Upper lobe of left lung (tissue), 6 donors: ENCODE measurements at regions not wholly inside any gene's neighbourhood (a gene's known extent, or its start where the extent isn't known, plus 50 kb on each side); places are given as distances from the start of the nearest gene placed in this dataset.

Experiments used
- ATAC-seq, 2 donors: fragments of 200-7000 bp; cut with Tn5 transposase; one replicate each; pipeline ENCODE4 v1.9.1; 2022; ENCODE audit warnings: mild to moderate bottlenecking in 2 of 2, moderate library complexity in 2 of 2; ENCODE audit not compliant: low FRiP score in 2 of 2
- DNase-seq, 2 donors: peaks; one replicate each; pipeline ENCODE4 v3.0.0-alpha.2; 2019 to 2020
- H3K27ac ChIP-seq, 4 donors: fragments of 200-600 bp; sonication (generic); one replicate each; pipeline ENCODE4 v1.5.1; 2016 to 2019
- H3K27me3 ChIP-seq, 4 donors: fragments of 200-600 bp; sonication (generic); one replicate each; pipeline ENCODE4 v1.5.1; 2017 to 2019
- H3K36me3 ChIP-seq, 4 donors: fragments of 200-600 bp; sonication (generic); one replicate each; pipeline ENCODE4 v1.5.1; 2016 to 2019
- H3K4me1 ChIP-seq, 4 donors: fragments of 200-600 bp; sonication (generic); one replicate each; pipeline ENCODE4 v1.5.1; 2018 to 2019
- H3K4me3 ChIP-seq, 4 donors: fragments of 200-600 bp; sonication (generic); one replicate each; pipeline ENCODE4 v1.5.1; 2017 to 2019; ENCODE audit warnings: mild to moderate bottlenecking in 2 of 4, moderate library complexity in 1 of 4
- H3K9me3 ChIP-seq, 4 donors: fragments of 200-600 bp; sonication (generic); one replicate each; pipeline ENCODE4 v1.5.1; 2018 to 2019
- EP300 ChIP-seq, 4 donors: sonication (generic); formaldehyde crosslinking; IDR thresholded peaks; one replicate each; pipeline ENCODE4 v1.5.1; 2017; ENCODE audit warnings: antibody characterized with exemption in 4 of 4, control low read depth in 2 of 4
- POLR2A ChIP-seq, 4 donors: fragments of 450-650 bp; IDR thresholded peaks; one replicate each; pipeline ENCODE4 v1.5.1; 2016 to 2017; ENCODE audit warnings: antibody characterized with exemption in 4 of 4, mild to moderate bottlenecking in 2 of 4
- POLR2AphosphoS5 ChIP-seq, 2 donors: sonication (generic); formaldehyde crosslinking; IDR thresholded peaks; one replicate each; pipeline ENCODE4 v1.5.1; 2017; ENCODE audit warnings: antibody characterized with exemption in 2 of 2
- WGBS, 2 donors: methylation state at CpG; one replicate each; pipeline ENCODE4 v1.1.5; 2017 to 2018; 5-methylcytosine and 5-hydroxymethylcytosine counted together
- TF ChIP-seq, protein P1 (sequence below), 6 experiments: fragments of 450-650 bp in 4 of 6; fragments of 200-600 bp in 2 of 6; sonication (generic) in 2 of 6; IDR thresholded peaks; one replicate each; pipeline ENCODE4 v1.5.1; 2016 to 2019; ENCODE audit warnings: antibody characterized with exemption in 6 of 6
- donor health status: DM: no; HTN: no; CAD: no; lungs with moderate emphysema.
- donor health status: DM: no; HTN: yes; CAD: no; lungs with severe emphysema.

DNA sequence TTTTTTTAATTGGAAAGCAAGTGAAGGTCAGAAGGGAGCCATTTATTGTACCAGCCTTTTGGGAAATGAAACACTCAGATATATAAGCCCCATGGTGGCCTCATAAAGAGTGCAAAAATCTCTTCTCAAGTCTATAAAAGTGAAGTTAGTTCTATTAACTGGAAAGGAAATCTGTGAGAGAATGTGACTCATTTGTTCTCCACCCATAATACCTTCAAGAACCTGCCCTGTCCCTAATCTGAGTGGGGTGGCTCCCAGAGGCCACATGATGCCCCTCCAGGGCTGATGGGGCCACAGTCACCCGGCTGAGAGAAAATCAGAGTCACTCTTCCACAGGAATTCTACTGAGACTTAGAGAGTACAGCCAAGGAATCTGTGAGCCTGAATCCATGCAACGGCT lies 65.8 kb upstream of the SERP2 start:
- H3K9me3 ChIP-seq: no peaks in the 10 kb centered on the region
- H3K27me3 ChIP-seq: no peaks in the 10 kb centered on the region
- H3K27ac ChIP-seq: peak overlapping the region in 3 of 4 donors; percentile 79 to 91 (median 88)
- H3K36me3 ChIP-seq: no peaks in the 10 kb centered on the region
- DNase-seq: no peak
- 80 to 89% methylated on average over 2 of the region's 2 CpGs for WGBS, 2 donors
- no peak for TF ChIP-seq POLR2AphosphoS5 (IDR thresholded peaks at IDR 0.05)
- no peak for TF ChIP-seq EP300 (IDR thresholded peaks at IDR 0.05)
- TF ChIP-seq POLR2A (IDR thresholded peaks at IDR 0.05): no peak
- TF ChIP-seq, protein P1, sequence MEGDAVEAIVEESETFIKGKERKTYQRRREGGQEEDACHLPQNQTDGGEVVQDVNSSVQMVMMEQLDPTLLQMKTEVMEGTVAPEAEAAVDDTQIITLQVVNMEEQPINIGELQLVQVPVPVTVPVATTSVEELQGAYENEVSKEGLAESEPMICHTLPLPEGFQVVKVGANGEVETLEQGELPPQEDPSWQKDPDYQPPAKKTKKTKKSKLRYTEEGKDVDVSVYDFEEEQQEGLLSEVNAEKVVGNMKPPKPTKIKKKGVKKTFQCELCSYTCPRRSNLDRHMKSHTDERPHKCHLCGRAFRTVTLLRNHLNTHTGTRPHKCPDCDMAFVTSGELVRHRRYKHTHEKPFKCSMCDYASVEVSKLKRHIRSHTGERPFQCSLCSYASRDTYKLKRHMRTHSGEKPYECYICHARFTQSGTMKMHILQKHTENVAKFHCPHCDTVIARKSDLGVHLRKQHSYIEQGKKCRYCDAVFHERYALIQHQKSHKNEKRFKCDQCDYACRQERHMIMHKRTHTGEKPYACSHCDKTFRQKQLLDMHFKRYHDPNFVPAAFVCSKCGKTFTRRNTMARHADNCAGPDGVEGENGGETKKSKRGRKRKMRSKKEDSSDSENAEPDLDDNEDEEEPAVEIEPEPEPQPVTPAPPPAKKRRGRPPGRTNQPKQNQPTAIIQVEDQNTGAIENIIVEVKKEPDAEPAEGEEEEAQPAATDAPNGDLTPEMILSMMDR (IDR thresholded peaks at IDR 0.05): no peak
- no peak for ATAC-seq
- no peak overlapping the region for H3K4me3 ChIP-seq
- peaks cover 17 to 29% (median 24%) of the 10 kb centered on the region in 4 donors for H3K4me1 ChIP-seq

DNA sequence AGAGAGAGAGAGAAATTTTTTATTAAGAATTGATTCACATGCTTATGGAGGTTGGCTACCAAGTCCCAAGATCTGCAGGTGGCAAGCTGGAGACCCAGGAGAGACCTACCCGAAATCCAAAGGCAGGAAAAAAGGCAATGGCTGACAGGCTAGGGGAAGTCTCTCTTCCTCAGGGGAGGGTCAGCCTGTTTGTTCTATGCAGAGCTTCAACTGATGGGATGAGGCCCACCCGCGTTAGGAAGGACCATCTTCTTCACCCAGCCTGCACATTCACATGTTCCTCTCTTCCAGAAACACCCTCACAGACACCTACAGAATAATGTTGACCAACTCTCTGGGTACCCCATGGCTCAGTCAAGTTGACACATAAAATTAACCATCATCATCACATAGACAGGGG lies 65.3 kb upstream of the SERP2 start:
- no peak for ATAC-seq
- no peak for DNase-seq
- H3K9me3 ChIP-seq: no peaks in the 10 kb centered on the region
- H3K4me1 ChIP-seq: peaks cover 16 to 32% (median 27%) of the 10 kb centered on the region in 4 donors
- no peak overlapping the region for H3K4me3 ChIP-seq
- WGBS, 2 donors: 91 to 95% methylated on average over 3 of the region's 3 CpGs
- no peaks in the 10 kb centered on the region for H3K27me3 ChIP-seq
- H3K36me3 ChIP-seq: no peaks in the 10 kb centered on the region
- TF ChIP-seq, protein P1 (IDR thresholded peaks at IDR 0.05): no peak
- TF ChIP-seq POLR2A (IDR thresholded peaks at IDR 0.05): no peak
- no peak for TF ChIP-seq EP300 (IDR thresholded peaks at IDR 0.05)
- no peak for TF ChIP-seq POLR2AphosphoS5 (IDR thresholded peaks at IDR 0.05)
- H3K27ac ChIP-seq: peak overlapping the region in 1 of 4 donors; percentile 88

DNA sequence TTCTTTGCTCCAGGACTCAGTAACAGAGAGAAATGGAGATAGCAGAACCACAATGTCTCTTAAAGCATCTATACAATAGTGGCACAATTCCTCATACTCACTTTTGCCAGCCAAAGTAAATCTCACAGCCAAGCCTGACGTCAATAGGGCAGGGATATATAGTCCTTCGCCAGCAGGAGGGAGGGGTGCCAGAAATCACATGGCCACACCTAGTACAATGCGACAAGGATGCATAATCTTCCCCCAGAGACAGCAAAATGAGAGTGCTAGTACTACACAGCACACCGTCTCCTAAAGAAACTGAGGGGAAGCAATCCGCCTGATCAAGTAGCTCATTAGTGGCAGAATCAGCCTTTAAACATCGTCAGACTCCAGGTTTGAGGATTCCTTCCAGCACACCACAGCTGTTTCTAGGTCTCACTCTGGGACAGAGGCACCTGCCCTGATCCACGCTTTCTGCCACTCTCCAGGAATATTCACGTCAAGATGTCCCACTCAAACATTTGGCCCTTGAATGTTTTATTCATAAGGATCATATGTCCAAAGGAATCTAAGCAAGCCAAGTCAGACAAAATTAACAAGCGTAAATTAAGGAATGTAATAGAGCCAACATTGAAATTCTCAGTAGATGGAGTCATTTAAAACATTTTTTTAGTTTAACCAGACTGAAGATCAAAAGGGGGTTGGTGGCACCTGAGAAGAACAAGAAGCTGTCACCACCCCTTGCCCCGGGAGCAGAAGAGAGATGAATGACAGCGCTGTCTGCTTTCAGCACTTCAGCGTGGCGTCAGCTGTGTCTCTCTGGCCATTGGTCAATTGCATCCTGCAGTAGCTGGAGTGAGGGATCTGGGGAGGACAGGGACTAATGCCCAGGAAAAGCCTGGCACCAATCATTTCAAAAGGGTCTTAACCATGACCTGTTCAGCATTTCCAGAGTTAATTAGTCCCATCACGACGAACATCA lies 63.5 kb upstream of the SERP2 start:
- TF ChIP-seq POLR2A (IDR thresholded peaks at IDR 0.05): no peak
- TF ChIP-seq EP300 (IDR thresholded peaks at IDR 0.05): peak in 1 of 4 donors; percentile 4
- TF ChIP-seq POLR2AphosphoS5 (IDR thresholded peaks at IDR 0.05): peak in 1 of 2 donors; percentile 57
- TF ChIP-seq, protein P1 (IDR thresholded peaks at IDR 0.05): peak in 1 of 6 experiments; percentile 7
- Histone ChIP-seq H3K4me1 (peaks cover 13 to 33% (median 26%) of the 10 kb centered on the region in 4 donors), H3K27me3 (no peaks in the 10 kb centered on the region), H3K4me3 (no peak overlapping the region), H3K27ac (peak overlapping the region in 2 of 4 donors; percentile 7 to 48), H3K9me3 (no peaks in the 10 kb centered on the region), H3K36me3 (no peaks in the 10 kb centered on the region)
- WGBS, 2 donors: 79 to 80% methylated on average over 13 to 15 of the region's 15 CpGs
- DNase-seq: no peak
- ATAC-seq: no peak

DNA sequence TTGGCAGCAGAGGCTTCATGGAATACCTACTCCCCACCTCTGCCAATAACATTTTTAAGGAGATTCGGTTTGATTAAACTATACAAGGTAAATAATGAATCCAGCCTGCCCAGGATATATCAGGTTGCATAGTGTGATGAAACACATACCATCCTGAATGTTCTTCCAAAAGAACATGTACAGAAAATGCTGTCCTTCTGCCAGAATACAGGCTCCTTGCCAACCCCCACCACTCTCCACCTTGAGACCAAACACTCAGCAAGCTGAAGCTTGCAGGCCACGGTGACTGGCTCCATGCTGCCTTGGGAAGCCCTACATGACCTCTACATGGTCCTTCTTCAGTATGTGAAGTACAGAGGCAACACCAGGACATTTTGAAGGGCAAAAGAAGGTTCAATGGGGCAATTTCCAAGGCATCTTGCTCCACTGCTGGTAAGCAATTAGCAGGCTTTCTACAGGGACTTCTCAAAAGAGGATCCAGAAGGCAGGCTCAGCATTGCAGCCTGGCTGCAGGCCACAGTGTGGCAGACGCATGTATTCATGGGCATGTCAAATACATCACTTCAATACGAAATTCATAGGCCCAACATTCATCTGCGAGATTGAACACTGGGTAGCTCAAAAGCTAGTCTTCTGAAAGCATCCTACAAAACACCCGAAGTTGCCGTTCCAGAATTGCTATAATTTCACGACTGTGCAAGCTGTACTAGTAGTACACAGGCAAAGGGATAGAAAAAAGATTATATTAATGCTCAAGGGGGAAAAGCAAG lies 62.4 kb upstream of the SERP2 start:
- no peaks in the 10 kb centered on the region for H3K36me3 ChIP-seq
- TF ChIP-seq POLR2A (IDR thresholded peaks at IDR 0.05) (no peak), POLR2AphosphoS5 (IDR thresholded peaks at IDR 0.05) (peak; percentile 16 to 41), EP300 (IDR thresholded peaks at IDR 0.05) (peak in 1 of 4 donors; percentile 52)
- TF ChIP-seq, protein P1 (IDR thresholded peaks at IDR 0.05): no peak
- DNase-seq (peak in 1 of 2 donors; percentile 85), ATAC-seq (peak in 1 of 2 donors; percentile 76)
- H3K9me3 ChIP-seq: no peaks in the 10 kb centered on the region
- no peak overlapping the region for H3K4me3 ChIP-seq
- peaks cover 7 to 29% (median 18%) of the 10 kb centered on the region in 4 donors for H3K4me1 ChIP-seq
- H3K27ac ChIP-seq: peak overlapping the region in 2 of 4 donors; percentile 21 to 48
- WGBS, 2 donors: 76 to 78% methylated on average over 8 of the region's 8 CpGs
- H3K27me3 ChIP-seq: no peaks in the 10 kb centered on the region
